GM12891 (cell line): ENCODE measurements at regions not wholly inside any gene's neighbourhood (a gene's known extent, or its start where the extent isn't known, plus 50 kb on each side); places are given as distances from the start of the nearest gene placed in this dataset.

ENCODE experiments used
- POLR2A ChIP-seq: IDR thresholded peaks from 2 replicates; pipeline ENCODE4 v1.6.1; 2011; ENCODE audit warnings: low read depth, low read length, control low read depth
- POU2F2 ChIP-seq: IDR thresholded peaks from 2 replicates; pipeline ENCODE4 v1.6.1; 2011; ENCODE audit warnings: low read depth, mild to moderate bottlenecking, control low read depth, low read length, moderate library complexity
- SPI1 ChIP-seq: IDR thresholded peaks from 2 replicates; pipeline ENCODE4 v1.6.1; 2011; ENCODE audit warnings: low read depth, low read length, control low read depth

- TF ChIP-seq POLR2A (no peak), SPI1 (no peak), POU2F2 (no peak)
Observed at GRCh38 chr3:5791558-5791957, 604.1 kb downstream of the EDEM1 start.
